NCI-H460 (cell line): ENCODE measurements at regions not wholly inside any gene's neighbourhood (a gene's known extent, or its start where the extent isn't known, plus 50 kb on each side); places are given as distances from the start of the nearest gene placed in this dataset.
"Not testable (repeated sequence)": the region's sequence is repeated elsewhere in the genome, so short reads cannot be mapped to it uniquely, and the experiment has no call there.

Experiments
- DNase-seq: peaks from one replicate; pipeline ENCODE4 v3.0.0-alpha.2; 2016; ENCODE audit warnings: low read depth; ENCODE audit errors: extremely low read depth

GRCh38 chr6:141976994-141977393 is 155.7 kb upstream of the GJE1 start:
- no peak for DNase-seq

- DNase-seq, result not testable (repeated sequence)
These were observed 162.8 kb upstream of the GJE1 start for GRCh38 chr6:141969768-141970415.

- DNase-seq, result no peak
These were observed 163.5 kb upstream of the GJE1 start for GRCh38 chr6:141969201-141969600.

GRCh38 chr6:141968632-141969031 is 164.1 kb upstream of the GJE1 start:
- DNase-seq, result no peak

- DNase-seq, result no peak
These were observed 167.6 kb upstream of the GJE1 start for GRCh38 chr6:141965016-141965545.

- DNase-seq, result no peak
These were observed 169.0 kb upstream of the GJE1 start for GRCh38 chr6:141963543-141964295.

GRCh38 chr6:141957271-141957670 is 175.5 kb upstream of the GJE1 start:
- no peak for DNase-seq

- no peak for DNase-seq
These were observed 175.9 kb upstream of the GJE1 start for GRCh38 chr6:141956868-141957267.

GRCh38 chr6:141956046-141956761 is 176.5 kb upstream of the GJE1 start:
- no peak for DNase-seq

- no peak for DNase-seq
These were observed 179.7 kb upstream of the GJE1 start for GRCh38 chr6:141953072-141953471.

GRCh38 chr6:141946502-141946901 is 186.2 kb upstream of the GJE1 start:
- DNase-seq, result no peak

- no peak for DNase-seq
These were observed 194.1 kb upstream of the GJE1 start for GRCh38 chr6:141938664-141939063.

- DNase-seq, result no peak
These were observed 200.0 kb upstream of the GJE1 start for GRCh38 chr6:141932685-141933084.

GRCh38 chr6:141926200-141926900 is 206.4 kb upstream of the GJE1 start:
- DNase-seq, result not testable (repeated sequence)

GRCh38 chr6:141925001-141925400 is 207.7 kb upstream of the GJE1 start:
- no peak for DNase-seq

GRCh38 chr6:141922898-141923297 is 209.8 kb upstream of the GJE1 start:
- no peak for DNase-seq

- DNase-seq, result not testable (repeated sequence)
These were observed 215.8 kb upstream of the GJE1 start for GRCh38 chr6:141916682-141917505.

GRCh38 chr6:141914646-141915045 is 218.1 kb upstream of the GJE1 start:
- DNase-seq, result no peak

- no peak for DNase-seq
These were observed 226.1 kb upstream of the GJE1 start for GRCh38 chr6:141906569-141907080.

GRCh38 chr6:141890661-141891060 is 242.1 kb upstream of the GJE1 start:
- no peak for DNase-seq
